PC-9 (cell line): ENCODE measurements at regions not wholly inside any gene's neighbourhood (a gene's known extent, or its start where the extent isn't known, plus 50 kb on each side); places are given as distances from the start of the nearest gene placed in this dataset.

Experiments
- BruUV-seq: library from RNA; stranded (reverse); fragments of 400-500 nt; replicated peaks from 2 replicates; lab custom pipeline; 2021; lab: Mats Ljungman, UMichigan
- CTCF ChIA-PET: fragments of 300-600 bp; sonication (Branson Sonifier 250); formaldehyde crosslinking; loops from one replicate; lab custom pipeline; 2022; ENCODE audit warnings: antibody characterized with exemption; lab: Charles Lee
- POLR2A ChIA-PET: fragments of 300-600 bp; sonication (Branson Sonifier 250); formaldehyde crosslinking; loops from one replicate; lab custom pipeline; 2022; ENCODE audit warnings: antibody characterized with exemption; ENCODE audit not compliant: unreplicated experiment; lab: Charles Lee
- DNase-seq, 2 experiments: peaks; one replicate each; pipeline versions ENCODE4 v3.0.0 to v3.0.0-alpha.2; 2015 to 2022; ENCODE audit warnings: mixed read lengths in 1 of 2
- H2AFZ ChIP-seq: fragments of 200-600 bp; sonication (generic); 2 replicates; pipeline ENCODE4 v1.8.1; 2017; ENCODE audit warnings: antibody characterized with exemption
- H3F3A ChIP-seq: fragments of 200-600 bp; sonication (generic); 2 replicates; pipeline ENCODE4 v1.8.1; 2017; ENCODE audit warnings: antibody characterized with exemption, mild to moderate bottlenecking, low read depth; ENCODE audit not compliant: insufficient read depth
- H3K27ac ChIP-seq: fragments of 200-600 bp; sonication (generic); 2 replicates; pipeline ENCODE4 v1.6.1; 2016; ENCODE audit warnings: mixed run types
- H3K27me3 ChIP-seq: fragments of 200-600 bp; sonication (generic); 2 replicates; pipeline ENCODE4 v1.6.1; 2016; ENCODE audit warnings: low read depth, mixed run types; ENCODE audit not compliant: insufficient read depth
- H3K36me3 ChIP-seq: fragments of 200-600 bp; sonication (generic); 2 replicates; pipeline ENCODE4 v1.6.1; 2016; ENCODE audit warnings: low read depth, mixed run types
- H3K4me1 ChIP-seq: fragments of 200-600 bp; sonication (generic); replicated peaks from 2 replicates; pipeline ENCODE4 v1.6.1; 2016; ENCODE audit warnings: mixed run types; ENCODE audit not compliant: insufficient read depth
- H3K4me2 ChIP-seq: fragments of 200-600 bp; sonication (generic); 2 replicates; pipeline ENCODE4 v1.6.1; 2017; ENCODE audit warnings: mixed run types
- H3K4me3 ChIP-seq: fragments of 200-600 bp; sonication (generic); 2 replicates; pipeline ENCODE4 v1.6.1; 2016; ENCODE audit warnings: mixed run types
- H3K79me2 ChIP-seq: fragments of 200-600 bp; sonication (generic); 2 replicates; pipeline ENCODE4 v1.6.1; 2017; ENCODE audit warnings: low read depth, mixed run types
- H3K9me2 ChIP-seq: fragments of 200-600 bp; sonication (generic); 2 replicates; pipeline ENCODE4 v1.8.1; 2017; ENCODE audit warnings: mild to moderate bottlenecking; ENCODE audit not compliant: insufficient read depth
- H3K9me3 ChIP-seq: fragments of 200-600 bp; sonication (generic); 2 replicates; pipeline ENCODE4 v1.8.1; 2016; ENCODE audit warnings: low read depth; ENCODE audit not compliant: insufficient read depth
- H4K20me1 ChIP-seq: fragments of 200-600 bp; sonication (generic); 2 replicates; pipeline ENCODE4 v1.8.1; 2017; ENCODE audit not compliant: insufficient read depth
- CTCF ChIP-seq: fragments of 200-600 bp; sonication (generic); conservative IDR thresholded peaks from 2 replicates; pipeline ENCODE4 v1.6.1; 2017; ENCODE audit warnings: mixed run types, antibody characterized with exemption, mild to moderate bottlenecking, moderate library complexity
- EZH2 ChIP-seq: fragments of 200-600 bp; sonication (generic); IDR thresholded peaks from 2 replicates; pipeline ENCODE4 v1.8.0; 2017; ENCODE audit warnings: antibody characterized with exemption, low read depth
- intact Hi-C: fragments of 100-400 bp; cut with micrococcal nuclease; formaldehyde crosslinking; loops from one replicate; pipeline ENCODE4 v1.10.0; 2022; ENCODE audit not compliant: unreplicated experiment

- TF ChIP-seq CTCF (0 out of 2 replicates have a peak, but pooled peaks have one; percentile 26), EZH2 (no peak)
- no peaks in the 10 kb centered on the region for H3K9me2 ChIP-seq
- no TSS peak for BruUV-seq
- no peaks in the 10 kb centered on the region for H3K79me2 ChIP-seq
- no peak overlapping the region for H3K4me2 ChIP-seq
- H3K4me1 ChIP-seq, result no peaks in the 10 kb centered on the region
- H3K27ac ChIP-seq, result no peak overlapping the region
- ChIA-PET CTCF (no interaction called here), POLR2A (no interaction called here)
- H3F3A ChIP-seq, result no peaks in the 10 kb centered on the region
- DNase-seq, result no peak
- H3K4me3 ChIP-seq, result no peak overlapping the region
- no peaks in the 10 kb centered on the region for H4K20me1 ChIP-seq
- intact Hi-C loops, result no loop called here
- no peaks in the 10 kb centered on the region for H3K36me3 ChIP-seq
- H3K27me3 ChIP-seq, result no peaks in the 10 kb centered on the region
- no peaks in the 10 kb centered on the region for H3K9me3 ChIP-seq
- H2AFZ ChIP-seq, result no peak overlapping the region
Observed at GRCh38 chr14:39956372-39956771, 524.1 kb upstream of the FBXO33 start.

GRCh38 chr14:39948235-39948634 lies 516.0 kb upstream of the FBXO33 start:
- BruUV-seq, result no TSS peak
- no peaks in the 10 kb centered on the region for H3K36me3 ChIP-seq
- no peak overlapping the region for H2AFZ ChIP-seq
- H3K9me2 ChIP-seq, result 0 out of 2 replicates have a peak, but pooled peaks cover 6% of the 10 kb centered on the region
- ChIA-PET CTCF (no interaction called here), POLR2A (no interaction called here)
- no peak overlapping the region for H3K27ac ChIP-seq
- DNase-seq, result no peak
- TF ChIP-seq CTCF, result no peak
- no peak for TF ChIP-seq EZH2
- H3K79me2 ChIP-seq, result no peaks in the 10 kb centered on the region
- H3K9me3 ChIP-seq, result no peaks in the 10 kb centered on the region
- no peaks in the 10 kb centered on the region for H4K20me1 ChIP-seq
- no peaks in the 10 kb centered on the region for H3K27me3 ChIP-seq
- H3K4me3 ChIP-seq, result no peak overlapping the region
- intact Hi-C loops, result no loop called here
- H3K4me1 ChIP-seq, result no peaks in the 10 kb centered on the region
- H3F3A ChIP-seq, result no peaks in the 10 kb centered on the region
- H3K4me2 ChIP-seq, result no peak overlapping the region

DNA sequence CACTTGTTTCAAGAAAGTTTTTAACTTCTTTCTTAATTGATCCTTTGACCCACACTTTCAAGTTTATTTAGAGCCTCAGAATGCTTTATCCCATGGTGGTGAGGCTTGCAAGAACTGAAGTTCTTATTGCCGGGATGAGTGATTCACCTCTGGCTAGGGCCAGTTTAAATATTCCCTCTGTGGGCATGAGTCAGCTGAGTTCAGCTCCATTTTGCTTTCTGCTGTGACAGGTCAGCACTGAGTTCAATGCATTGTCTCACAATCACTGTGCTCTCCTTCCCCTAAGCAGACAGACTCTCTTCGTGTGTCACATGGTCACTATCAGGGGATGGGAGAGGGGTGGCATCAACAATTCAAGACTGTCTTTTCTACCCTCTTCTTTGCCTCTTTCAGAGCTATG lies 514.6 kb upstream of the FBXO33 start:
- H2AFZ ChIP-seq, result no peak overlapping the region
- intact Hi-C loops, result no loop called here
- no TSS peak for BruUV-seq
- no peaks in the 10 kb centered on the region for H4K20me1 ChIP-seq
- H3K9me3 ChIP-seq, result no peaks in the 10 kb centered on the region
- H3K79me2 ChIP-seq, result no peaks in the 10 kb centered on the region
- ChIA-PET CTCF (no interaction called here), POLR2A (no interaction called here)
- H3F3A ChIP-seq, result no peaks in the 10 kb centered on the region
- H3K9me2 ChIP-seq, result 0 out of 2 replicates have a peak, but pooled peaks cover 6% of the 10 kb centered on the region
- no peak overlapping the region for H3K27ac ChIP-seq
- TF ChIP-seq EZH2, result no peak
- TF ChIP-seq CTCF, result no peak
- no peaks in the 10 kb centered on the region for H3K27me3 ChIP-seq
- no peaks in the 10 kb centered on the region for H3K4me1 ChIP-seq
- no peaks in the 10 kb centered on the region for H3K36me3 ChIP-seq
- DNase-seq, result no peak
- H3K4me3 ChIP-seq, result no peak overlapping the region
- no peak overlapping the region for H3K4me2 ChIP-seq
